Chondrocyte (in vitro differentiated cells): ENCODE measurements at regions not wholly inside any gene's neighbourhood (a gene's known extent, or its start where the extent isn't known, plus 50 kb on each side); places are given as distances from the start of the nearest gene placed in this dataset.

Experiments used
- DNase-seq: peaks from one replicate; pipeline ENCODE4 v3.0.0; 2021; ENCODE audit warnings: mixed read lengths, low spot score
- H3K27ac Mint-ChIP-seq: one replicate; pipeline ENCODE4 v1.8.0; 2021; ENCODE audit warnings: mild to moderate bottlenecking, moderate library complexity, mixed read lengths; ENCODE audit not compliant: unreplicated experiment
- H3K27me3 Mint-ChIP-seq: 2 replicates; pipeline ENCODE4 v1.8.0; 2021; ENCODE audit warnings: low read depth, mixed read lengths
- H3K36me3 Mint-ChIP-seq: 2 replicates; pipeline ENCODE4 v1.8.0; 2021; ENCODE audit warnings: low read depth, mixed read lengths
- H3K4me1 Mint-ChIP-seq: 2 replicates; pipeline ENCODE4 v1.8.0; 2021; ENCODE audit warnings: low read depth, mild to moderate bottlenecking, mixed read lengths
- H3K4me3 Mint-ChIP-seq: one replicate; pipeline ENCODE4 v1.8.0; 2021; ENCODE audit warnings: mild to moderate bottlenecking, moderate library complexity, mixed read lengths; ENCODE audit not compliant: unreplicated experiment
- H3K9me3 Mint-ChIP-seq: 2 replicates; pipeline ENCODE4 v1.8.0; 2021; ENCODE audit warnings: low read depth, mixed read lengths
- TF ChIP-seq, protein P1 (sequence below): fragments of 200-600 bp; sonication (generic); IDR thresholded peaks from 2 replicates; pipeline ENCODE4 v1.5.0; 2021; ENCODE audit warnings: antibody characterized with exemption, mild to moderate bottlenecking, moderate library complexity

DNA sequence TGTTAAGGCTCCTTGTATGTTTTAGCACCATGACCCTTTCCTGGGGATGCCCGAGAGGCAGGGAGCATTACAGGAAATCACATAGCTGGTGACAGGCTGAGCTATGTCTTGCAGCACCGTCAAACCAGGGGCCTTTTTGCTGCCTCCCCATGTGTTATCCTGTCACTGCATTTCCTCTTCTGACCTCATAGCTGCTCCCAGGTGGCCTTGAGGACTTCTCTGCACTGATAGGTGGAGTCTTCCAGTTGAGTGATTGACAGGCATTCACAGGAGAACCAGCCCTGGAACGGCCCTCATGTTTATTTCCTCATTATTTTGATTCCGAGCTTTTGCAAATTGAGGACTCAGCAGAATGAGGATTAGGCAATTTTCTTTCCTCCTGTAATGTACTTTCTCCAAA is 349.6 kb downstream of the HAPSTR1 start:
- DNase-seq, result no peak
- H3K4me3 Mint-ChIP-seq, result no peak overlapping the region
- H3K27ac Mint-ChIP-seq, result no peak overlapping the region
- H3K36me3 Mint-ChIP-seq, result no peaks in the 10 kb centered on the region
- H3K4me1 Mint-ChIP-seq, result no peaks in the 10 kb centered on the region
- no peaks in the 10 kb centered on the region for H3K9me3 Mint-ChIP-seq
- TF ChIP-seq, protein P1, sequence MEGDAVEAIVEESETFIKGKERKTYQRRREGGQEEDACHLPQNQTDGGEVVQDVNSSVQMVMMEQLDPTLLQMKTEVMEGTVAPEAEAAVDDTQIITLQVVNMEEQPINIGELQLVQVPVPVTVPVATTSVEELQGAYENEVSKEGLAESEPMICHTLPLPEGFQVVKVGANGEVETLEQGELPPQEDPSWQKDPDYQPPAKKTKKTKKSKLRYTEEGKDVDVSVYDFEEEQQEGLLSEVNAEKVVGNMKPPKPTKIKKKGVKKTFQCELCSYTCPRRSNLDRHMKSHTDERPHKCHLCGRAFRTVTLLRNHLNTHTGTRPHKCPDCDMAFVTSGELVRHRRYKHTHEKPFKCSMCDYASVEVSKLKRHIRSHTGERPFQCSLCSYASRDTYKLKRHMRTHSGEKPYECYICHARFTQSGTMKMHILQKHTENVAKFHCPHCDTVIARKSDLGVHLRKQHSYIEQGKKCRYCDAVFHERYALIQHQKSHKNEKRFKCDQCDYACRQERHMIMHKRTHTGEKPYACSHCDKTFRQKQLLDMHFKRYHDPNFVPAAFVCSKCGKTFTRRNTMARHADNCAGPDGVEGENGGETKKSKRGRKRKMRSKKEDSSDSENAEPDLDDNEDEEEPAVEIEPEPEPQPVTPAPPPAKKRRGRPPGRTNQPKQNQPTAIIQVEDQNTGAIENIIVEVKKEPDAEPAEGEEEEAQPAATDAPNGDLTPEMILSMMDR, result no peak
- no peaks in the 10 kb centered on the region for H3K27me3 Mint-ChIP-seq

DNA sequence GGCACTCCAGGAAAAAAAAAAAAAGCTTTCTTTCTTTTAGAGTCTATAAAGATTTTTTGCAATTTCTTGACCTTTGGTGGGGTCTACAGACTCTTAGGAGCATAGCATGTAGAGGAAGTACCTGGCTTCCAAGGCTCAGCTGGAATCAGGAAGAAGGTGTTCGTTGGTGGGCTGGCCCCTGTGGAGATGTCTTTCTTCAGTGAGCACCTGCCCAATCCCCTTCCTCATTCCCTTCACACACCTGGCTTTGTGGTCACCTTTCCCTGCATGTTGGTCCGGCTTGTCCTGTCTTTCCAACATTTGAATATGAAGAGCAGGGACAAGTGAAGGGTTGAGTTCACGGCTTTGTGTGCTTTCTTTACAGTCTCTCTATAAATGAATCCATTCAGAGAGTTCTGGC is 352.4 kb downstream of the HAPSTR1 start:
- Mint-ChIP-seq H3K36me3 (no peaks in the 10 kb centered on the region), H3K9me3 (peaks cover 6% of the 10 kb centered on the region)

DNA sequence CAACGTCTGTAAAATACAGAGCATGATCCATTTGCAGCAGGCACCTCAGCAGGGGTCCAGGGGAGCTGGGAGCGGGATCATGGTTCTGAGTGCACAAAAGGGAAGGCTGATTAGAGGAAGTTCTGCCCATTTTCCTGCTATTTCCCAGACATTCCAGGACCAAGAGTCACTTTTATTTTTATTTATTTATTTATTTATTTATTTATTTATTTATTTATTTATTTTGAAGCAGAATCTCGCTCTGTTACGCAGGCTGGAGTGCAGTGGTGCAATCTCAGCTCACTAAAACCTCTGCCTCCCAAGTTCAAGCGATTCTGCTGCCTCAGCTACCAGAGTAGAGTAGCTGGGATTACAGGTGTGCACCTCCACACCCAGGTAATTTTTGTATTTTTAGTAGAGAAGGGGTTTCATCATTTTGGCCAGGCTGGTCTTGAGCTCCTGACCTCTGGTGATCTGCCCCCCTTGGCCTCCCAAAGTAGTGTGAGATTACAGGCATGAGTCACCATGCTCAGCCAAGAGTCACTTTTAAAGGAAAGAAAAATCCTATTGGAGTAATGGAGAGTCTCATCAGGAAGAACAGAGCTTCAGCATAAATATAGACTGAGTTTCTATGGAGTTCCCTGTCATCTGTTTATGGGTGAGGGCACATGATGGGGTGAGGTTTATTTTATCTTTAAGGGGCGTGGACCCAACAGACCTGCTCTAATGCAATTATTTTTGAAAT is 355.2 kb downstream of the HAPSTR1 start:
- peaks cover 21% of the 10 kb centered on the region for H3K9me3 Mint-ChIP-seq
- H3K4me3 Mint-ChIP-seq, result no peak overlapping the region
- TF ChIP-seq, protein P1, result no peak

More for the DNA sequence above, 352.4 kb downstream of the HAPSTR1 start:
- DNase-seq, result no peak
- Mint-ChIP-seq H3K27ac (no peak overlapping the region), H3K4me3 (no peak overlapping the region), H3K4me1 (no peaks in the 10 kb centered on the region), H3K27me3 (no peaks in the 10 kb centered on the region)
- TF ChIP-seq, protein P1, result no peak

DNA sequence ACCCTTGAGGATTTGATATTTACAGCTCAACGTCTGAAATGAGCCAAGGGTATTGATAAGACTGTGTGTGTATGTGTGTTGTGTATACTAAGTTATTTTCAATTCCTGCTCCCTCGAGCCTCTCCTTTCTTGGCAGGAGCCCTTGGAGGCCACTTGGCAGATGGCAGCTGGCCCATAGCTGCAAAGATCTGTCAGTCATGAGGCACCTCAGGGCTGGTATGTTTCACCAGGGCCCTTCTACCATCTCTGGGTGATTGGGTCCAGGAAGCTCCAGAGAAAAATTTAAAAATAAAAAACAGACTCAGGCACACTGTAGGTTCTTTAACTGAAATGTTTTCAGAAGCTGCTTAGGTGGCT is 355.7 kb downstream of the HAPSTR1 start:
- peaks cover 21% of the 10 kb centered on the region for H3K9me3 Mint-ChIP-seq
- H3K27me3 Mint-ChIP-seq, result no peaks in the 10 kb centered on the region
- TF ChIP-seq, protein P1, result no peak
- no peak overlapping the region for H3K27ac Mint-ChIP-seq
- no peak for DNase-seq
- no peaks in the 10 kb centered on the region for H3K4me1 Mint-ChIP-seq
- H3K36me3 Mint-ChIP-seq, result no peaks in the 10 kb centered on the region
- H3K4me3 Mint-ChIP-seq, result no peak overlapping the region

More for the DNA sequence above, 355.2 kb downstream of the HAPSTR1 start:
- H3K27ac Mint-ChIP-seq, result no peak overlapping the region
- no peaks in the 10 kb centered on the region for H3K36me3 Mint-ChIP-seq
- H3K27me3 Mint-ChIP-seq, result no peaks in the 10 kb centered on the region
- no peak for DNase-seq
- no peaks in the 10 kb centered on the region for H3K4me1 Mint-ChIP-seq

DNA sequence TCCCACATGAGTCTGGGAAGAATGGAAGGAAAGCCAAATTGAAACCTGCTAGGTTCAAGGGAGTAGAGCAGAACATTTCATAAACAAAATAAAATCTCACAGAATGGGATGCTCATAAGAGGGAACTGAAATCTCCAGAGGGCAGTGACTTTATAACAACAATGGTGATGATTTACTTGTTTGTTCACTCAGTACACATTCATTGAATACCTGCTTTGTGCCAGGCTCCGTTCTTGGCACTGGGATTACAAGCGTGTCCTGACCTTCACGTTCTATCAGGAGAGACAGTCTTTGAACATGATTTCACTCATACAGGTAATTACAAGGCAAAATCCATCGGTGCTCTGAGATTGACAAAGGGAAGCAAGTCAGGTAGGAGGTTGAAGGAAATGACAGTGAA is 356.3 kb downstream of the HAPSTR1 start:
- no peak overlapping the region for H3K27ac Mint-ChIP-seq
- H3K36me3 Mint-ChIP-seq, result no peaks in the 10 kb centered on the region
- no peak for DNase-seq
- no peaks in the 10 kb centered on the region for H3K27me3 Mint-ChIP-seq
- peaks cover 21% of the 10 kb centered on the region for H3K9me3 Mint-ChIP-seq
- no peak overlapping the region for H3K4me3 Mint-ChIP-seq
- TF ChIP-seq, protein P1, result no peak
- no peaks in the 10 kb centered on the region for H3K4me1 Mint-ChIP-seq
